SU-DHL-6 (cell line): ENCODE measurements at regions not wholly inside any gene's neighbourhood (a gene's known extent, or its start where the extent isn't known, plus 50 kb on each side); places are given as distances from the start of the nearest gene placed in this dataset.

Experiments
- CTCF ChIP-seq: fragments of 200-600 bp; sonication (generic); IDR thresholded peaks from one replicate; pipeline ENCODE4 v1.5.1; 2017; ENCODE audit warnings: antibody characterized with exemption, mild to moderate bottlenecking, low read length, moderate library complexity; ENCODE audit not compliant: insufficient read depth, poor library complexity, severe bottlenecking
- EZH2phosphoT487 ChIP-seq: fragments of 200-600 bp; sonication (generic), shearing (Covaris generic); conservative IDR thresholded peaks from 2 replicates; pipeline ENCODE4 v1.6.1; 2018; ENCODE audit warnings: mild to moderate bottlenecking, antibody characterized with exemption, low read length, moderate library complexity, mixed read lengths

GRCh38 chr15:35926007-35926380 is 380.0 kb upstream of the DPH6 start:
- TF ChIP-seq CTCF (no peak), EZH2phosphoT487 (no peak)
